NCI-H1092 (cell line): ENCODE measurements at regions not wholly inside any gene's neighbourhood (a gene's known extent, or its start where the extent isn't known, plus 50 kb on each side); places are given as distances from the start of the nearest gene placed in this dataset.
A peak's percentile ranks its signal among the peaks of the same experiment; 100 is the strongest.

Experiments used
- DNase-seq: peaks from one replicate; lab custom pipeline; 2025; lab: John Stamatoyannopoulos, UW

- DNase-seq: no peak
Observed at GRCh38 chr18:45312555-45313126, 302.6 kb upstream of the SLC14A2 start.

GRCh38 chr18:45316127-45316526, 299.1 kb upstream of the SLC14A2 start:
- DNase-seq: no peak

GRCh38 chr18:45317948-45318640, 297.2 kb upstream of the SLC14A2 start:
- peak; percentile 28 for DNase-seq

DNA sequence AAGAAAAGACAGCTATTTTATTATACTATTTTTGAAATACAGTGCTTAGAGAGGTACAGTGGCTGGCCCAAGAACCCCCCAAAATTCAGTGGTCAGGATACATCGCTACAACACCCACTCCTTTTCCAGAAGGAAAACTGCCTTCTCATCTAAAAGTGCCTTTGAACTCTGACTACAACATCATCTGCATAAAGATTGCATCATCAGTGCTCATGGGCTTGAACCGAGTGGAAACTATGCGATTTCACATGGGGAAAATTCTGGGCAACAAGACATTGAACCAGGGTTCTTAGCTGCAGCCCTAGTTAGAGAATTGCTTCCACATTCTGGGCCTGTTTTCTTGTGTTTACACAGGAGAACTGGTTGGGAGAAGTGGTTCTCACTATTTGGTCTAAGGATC, 294.6 kb upstream of the SLC14A2 start:
- no peak for DNase-seq

DNA sequence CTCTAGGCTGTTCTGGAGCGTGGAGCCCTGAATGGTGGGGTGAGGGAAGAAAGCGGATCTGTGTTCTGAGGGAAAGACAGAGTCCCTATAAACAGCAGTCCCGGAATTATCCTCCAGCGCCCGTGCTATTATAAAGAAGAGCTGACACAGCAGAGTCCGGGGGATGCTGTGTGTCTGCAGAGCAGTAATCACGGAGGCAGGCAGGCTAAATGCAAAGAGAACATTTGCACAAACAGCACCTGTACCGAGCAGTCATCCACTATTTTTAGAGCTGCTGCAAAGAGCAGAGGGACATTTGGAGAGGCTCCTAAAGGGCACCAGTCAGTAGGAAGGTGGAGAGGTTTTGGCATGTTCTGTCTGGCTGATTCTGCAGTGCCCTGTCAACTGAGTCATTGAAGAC, 293.8 kb upstream of the SLC14A2 start:
- no peak for DNase-seq

GRCh38 chr18:45322343-45322742, 292.9 kb upstream of the SLC14A2 start:
- DNase-seq: no peak

DNA sequence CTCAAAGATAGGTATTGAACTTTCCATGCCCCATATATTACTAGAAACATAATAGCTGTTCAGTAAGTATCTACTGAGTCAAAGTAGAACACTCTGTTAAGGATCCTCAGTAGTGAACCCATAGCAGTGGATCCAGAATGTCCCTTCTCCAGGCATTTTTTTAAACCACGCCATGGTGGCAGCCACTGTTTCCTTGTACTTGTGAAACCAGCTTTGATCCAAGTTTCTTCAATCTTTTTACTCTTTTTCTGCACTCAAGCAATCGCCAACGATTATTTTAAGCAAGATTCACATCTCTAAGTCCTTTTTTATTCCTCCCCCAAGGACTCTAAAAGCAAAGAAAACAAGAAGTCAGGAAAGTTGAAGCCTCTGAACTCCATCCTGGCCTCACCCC, 291.2 kb upstream of the SLC14A2 start:
- no peak for DNase-seq

DNA sequence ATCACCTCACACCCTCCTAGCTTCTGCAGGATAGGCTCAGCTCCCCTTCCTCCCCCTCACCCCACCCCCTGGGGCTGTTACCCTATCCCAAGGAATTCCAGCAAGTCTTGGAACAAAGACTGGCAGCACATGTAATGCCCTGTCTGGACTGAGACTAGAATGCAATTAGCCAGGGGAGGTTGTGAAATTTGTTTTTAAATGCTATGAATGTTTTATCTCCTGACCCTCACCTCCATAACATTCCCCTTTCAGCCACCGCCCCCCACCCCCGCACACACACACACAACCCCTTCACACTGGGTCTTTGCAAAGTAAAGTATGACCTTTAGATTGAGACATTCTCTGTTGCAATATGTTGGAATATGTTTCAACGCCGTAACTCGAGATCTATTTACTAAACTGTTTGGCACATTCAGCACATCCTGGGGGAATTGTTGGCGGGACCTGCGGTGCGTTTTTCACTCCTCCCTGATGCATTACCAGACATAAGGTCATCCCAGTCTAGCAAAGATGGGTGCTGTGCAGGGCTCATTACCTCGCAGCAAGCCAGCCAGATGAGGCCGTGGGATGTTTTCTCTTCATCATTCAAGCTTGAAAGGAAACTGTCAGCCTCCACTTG, 290.7 kb upstream of the SLC14A2 start:
- DNase-seq: peak; percentile 27

DNA sequence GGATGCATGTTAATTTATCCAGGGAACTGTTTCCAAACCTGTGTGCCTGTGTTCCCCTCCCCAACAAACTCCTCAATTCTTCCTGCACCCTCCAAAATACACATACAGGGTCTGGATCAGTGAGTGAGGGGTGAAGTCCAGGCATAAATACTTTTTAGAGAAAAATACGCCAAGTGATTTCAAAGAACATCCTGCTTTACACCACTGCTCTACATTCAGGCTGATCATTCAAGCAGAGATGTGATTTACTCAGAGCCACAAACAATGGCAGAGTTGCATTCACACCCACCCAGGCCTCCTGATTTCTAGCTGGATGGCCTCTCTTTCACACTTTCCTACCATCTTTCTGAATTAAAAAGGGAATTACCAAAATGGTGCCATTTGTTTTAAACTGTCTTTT, 289.5 kb upstream of the SLC14A2 start:
- no peak for DNase-seq

DNA sequence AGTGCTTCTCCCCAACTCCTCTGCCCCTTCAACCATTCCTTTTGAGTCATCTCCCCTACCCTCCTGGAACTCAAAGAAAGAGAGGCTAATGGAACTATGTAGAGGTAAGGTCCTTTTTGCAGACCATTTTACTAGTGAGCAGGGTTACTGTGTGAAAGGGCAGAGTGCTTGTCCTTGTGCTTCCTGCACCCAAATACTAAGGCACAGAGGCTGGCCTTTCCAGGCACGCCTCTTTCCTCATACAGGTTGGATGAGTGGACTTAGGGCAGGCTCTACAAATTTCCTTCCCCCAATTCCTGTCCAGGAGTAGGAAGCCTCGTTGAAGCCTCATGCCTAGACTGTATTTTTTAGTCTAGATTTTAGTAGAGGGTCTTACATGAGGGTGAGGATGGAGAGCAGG, 288.8 kb upstream of the SLC14A2 start:
- no peak for DNase-seq

GRCh38 chr18:45328296-45328695, 287.0 kb upstream of the SLC14A2 start:
- DNase-seq: no peak

DNA sequence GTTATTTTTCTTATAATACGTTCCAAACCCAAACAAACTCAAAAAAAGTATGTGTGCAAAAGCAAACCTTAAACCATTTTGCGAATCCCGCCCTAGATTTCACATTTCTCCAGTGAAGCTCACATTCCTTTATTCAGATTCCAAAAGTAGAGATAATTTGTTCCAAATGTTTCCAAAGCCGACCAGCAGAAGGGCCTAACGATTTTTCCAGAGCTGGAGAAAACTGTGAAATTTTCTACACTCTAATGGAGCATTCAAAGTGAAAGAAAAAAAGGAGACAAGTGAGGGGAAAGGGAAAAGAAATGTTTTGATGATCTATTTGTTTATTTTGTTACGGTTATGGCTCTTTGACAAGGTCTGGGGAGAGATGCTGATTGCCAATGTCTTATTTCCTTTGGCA, 286.5 kb upstream of the SLC14A2 start:
- no peak for DNase-seq

- no peak for DNase-seq
Observed at GRCh38 chr18:45329316-45329715, 286.0 kb upstream of the SLC14A2 start.

DNA sequence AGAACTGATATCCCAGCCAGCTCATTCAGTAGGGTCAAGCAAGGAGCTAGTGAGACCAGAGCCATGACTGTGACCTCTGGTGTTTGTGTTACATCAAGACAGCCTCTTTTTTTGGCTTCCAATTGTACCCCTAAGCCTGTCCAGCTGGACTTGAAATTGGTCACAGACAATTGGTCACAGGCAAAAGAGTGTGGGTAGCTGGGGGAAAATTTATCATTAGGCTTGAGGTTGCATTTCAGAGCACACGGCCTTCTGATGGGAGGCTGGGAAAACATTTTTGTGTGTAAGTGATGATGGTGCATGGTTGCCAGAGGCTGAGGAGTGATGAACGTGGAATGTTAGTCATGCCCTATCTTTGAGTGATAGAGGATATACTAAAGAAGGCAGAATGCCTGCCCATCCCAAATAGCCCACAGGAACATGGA, 285.1 kb upstream of the SLC14A2 start:
- DNase-seq: no peak

- DNase-seq: no peak
Observed at GRCh38 chr18:45332871-45333270, 282.4 kb upstream of the SLC14A2 start.

GRCh38 chr18:45334191-45334590, 281.1 kb upstream of the SLC14A2 start:
- no peak for DNase-seq

DNA sequence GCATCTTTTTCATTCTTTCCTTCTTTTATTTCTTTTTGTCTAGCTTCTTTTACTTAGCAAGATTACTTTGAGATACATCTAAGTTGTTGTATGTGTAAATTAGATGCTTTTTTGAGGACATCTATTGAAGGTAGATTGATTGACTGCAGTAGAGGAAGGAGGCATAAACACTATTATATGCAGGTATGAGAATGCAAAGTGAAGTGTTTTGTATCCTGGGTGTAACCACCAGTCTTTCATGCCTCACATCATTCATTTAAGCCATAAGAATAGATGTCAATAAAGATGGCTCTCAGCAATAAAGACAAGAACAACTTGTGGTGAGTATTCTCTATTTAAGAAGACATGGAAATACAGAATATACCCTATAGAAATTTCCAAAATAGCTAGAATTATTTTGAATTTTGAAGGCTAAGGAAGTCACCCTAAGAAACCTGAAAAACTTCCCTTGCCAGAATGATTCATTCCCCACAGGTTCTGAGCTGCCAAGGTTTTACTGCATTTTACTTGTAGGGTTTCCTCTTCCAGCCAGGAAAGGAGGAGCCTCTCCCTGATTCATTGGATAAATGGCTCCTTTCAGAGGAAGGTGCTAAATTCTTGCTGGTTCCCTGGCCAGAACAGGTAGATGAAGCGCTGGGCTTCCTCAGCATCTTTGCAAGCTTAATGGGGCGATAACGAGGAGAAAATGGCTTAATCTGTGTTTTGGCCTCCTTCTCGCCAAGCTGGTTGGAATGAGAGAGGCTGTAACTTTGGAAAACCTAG, 279.8 kb upstream of the SLC14A2 start:
- DNase-seq: no peak

GRCh38 chr18:45336448-45336847, 278.8 kb upstream of the SLC14A2 start:
- DNase-seq: no peak

DNA sequence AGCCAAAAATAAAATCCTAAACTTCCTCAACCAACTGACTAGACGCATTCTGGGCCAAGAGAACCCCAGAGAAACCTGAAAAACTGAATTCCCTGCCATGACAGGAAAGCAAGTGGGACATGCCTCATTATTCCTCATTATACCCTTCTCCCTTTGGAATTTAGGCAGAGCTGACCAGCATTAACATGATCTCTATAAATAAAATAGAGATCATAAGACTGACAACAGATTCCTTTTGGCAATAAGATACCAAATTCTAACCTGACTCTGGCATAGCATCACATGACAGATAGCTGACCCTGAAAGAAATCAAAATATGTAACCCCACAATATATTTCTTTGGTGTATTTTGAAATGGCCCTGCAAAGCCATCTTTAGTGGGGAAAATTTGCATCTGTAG, 277.8 kb upstream of the SLC14A2 start:
- DNase-seq: no peak

DNA sequence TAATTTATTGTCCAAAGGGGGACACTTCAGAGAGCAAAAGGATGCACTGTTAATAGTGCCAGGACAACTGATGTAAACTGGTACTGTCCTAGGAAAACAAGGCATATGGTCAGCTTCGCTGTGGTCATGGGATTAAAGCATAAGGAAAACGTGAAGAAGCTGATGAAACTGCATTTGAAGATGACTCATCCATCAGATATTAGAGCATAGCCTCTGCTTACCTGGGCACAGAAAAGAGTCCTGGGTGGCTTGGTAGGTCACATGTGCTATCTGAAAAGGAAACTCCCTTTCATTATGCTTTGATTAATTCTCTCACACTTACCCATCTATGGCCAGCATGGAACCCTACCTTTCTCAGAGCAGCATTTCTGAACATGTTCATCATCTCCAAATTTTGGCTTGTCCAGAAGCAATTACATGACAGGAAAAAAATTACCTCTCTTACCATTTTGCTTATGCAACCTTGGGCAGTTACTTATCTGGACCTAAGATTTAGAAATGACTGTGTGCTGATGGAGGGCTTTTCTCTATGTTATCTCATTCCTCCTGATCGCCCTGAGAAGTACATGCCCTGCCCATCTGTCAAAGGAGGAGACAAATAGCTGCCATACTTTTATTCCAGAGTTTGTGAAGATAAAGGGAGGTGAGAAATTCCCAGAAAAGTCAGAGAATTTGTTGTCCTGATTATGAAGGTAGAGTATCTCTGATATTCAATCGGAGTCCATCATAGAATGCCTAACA, 275.3 kb upstream of the SLC14A2 start:
- DNase-seq: no peak

DNA sequence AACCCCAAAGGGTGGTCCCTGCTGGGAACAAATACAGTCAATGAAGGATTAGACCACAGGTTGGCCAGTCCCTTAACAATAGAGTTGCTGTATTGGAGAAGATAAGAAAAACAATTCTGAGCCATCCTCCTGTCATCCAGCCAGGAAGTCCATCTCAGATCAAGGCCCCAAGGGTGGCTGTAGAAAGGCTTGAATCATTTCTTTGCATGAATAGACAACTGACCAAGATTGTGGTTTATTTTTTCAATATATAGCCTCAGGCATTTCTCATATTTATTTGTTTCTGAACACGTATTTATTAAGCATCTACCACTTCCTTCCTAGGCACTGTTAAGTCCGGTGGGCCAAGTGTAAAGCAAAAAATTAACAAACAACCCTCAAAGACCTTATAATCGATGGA, 274.4 kb upstream of the SLC14A2 start:
- no peak for DNase-seq

DNA sequence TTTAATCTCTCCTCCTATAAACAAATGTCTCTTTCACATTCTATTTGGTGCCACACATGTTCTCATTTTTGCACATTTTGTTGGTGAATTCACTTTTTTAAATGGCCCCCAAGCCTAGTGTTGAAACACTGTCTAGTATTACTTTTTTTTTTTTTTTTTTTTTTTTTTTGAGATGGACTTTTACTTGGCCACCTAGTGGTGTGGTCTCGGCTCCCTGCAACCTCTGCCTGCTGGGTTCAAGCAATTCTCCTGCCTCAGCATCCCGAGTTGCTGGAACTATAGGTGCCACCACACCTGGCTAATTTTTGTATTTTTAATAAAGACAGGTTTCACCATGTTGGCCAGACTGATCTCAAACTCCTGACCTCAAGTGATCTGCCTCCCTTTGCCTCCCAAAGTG, 273.8 kb upstream of the SLC14A2 start:
- no peak for DNase-seq
